Liver (tissue), 8 donors: ENCODE measurements at regions not wholly inside any gene's neighbourhood (a gene's known extent, or its start where the extent isn't known, plus 50 kb on each side); places are given as distances from the start of the nearest gene placed in this dataset.

Experiments
- DNase-seq: peaks from one replicate; pipeline ENCODE4 v3.0.0-alpha.2; 2017; ENCODE audit warnings: low spot score
- H3K27ac ChIP-seq, 2 donors: one replicate each; pipeline ENCODE4 v1.7.0; 2013; ENCODE audit warnings: inconsistent platforms in 2 of 2, low read length in 2 of 2, control low read depth in 1 of 2, low read depth in 1 of 2, mild to moderate bottlenecking in 1 of 2
- H3K27me3 ChIP-seq, 4 donors: one replicate each; pipeline versions ENCODE4 v1.6.1 to v1.7.0; 2013; ENCODE audit warnings: low read length in 3 of 4, inconsistent platforms in 1 of 4, mild to moderate bottlenecking in 1 of 4, moderate library complexity in 1 of 4; ENCODE audit not compliant: control insufficient read depth in 4 of 4, insufficient read depth in 4 of 4
- H3K36me3 ChIP-seq, 4 donors: one replicate each; pipeline versions ENCODE4 v1.6.1 to v1.7.0; 2013; ENCODE audit warnings: low read length in 3 of 4, mild to moderate bottlenecking in 3 of 4, low read depth in 1 of 4, moderate library complexity in 1 of 4; ENCODE audit not compliant: control insufficient read depth in 4 of 4, insufficient read depth in 3 of 4
- H3K4me1 ChIP-seq, 4 donors: one replicate each; pipeline versions ENCODE4 v1.6.1 to v1.7.0; 2013; ENCODE audit warnings: low read length in 3 of 4, mild to moderate bottlenecking in 3 of 4, moderate library complexity in 1 of 4; ENCODE audit not compliant: control insufficient read depth in 4 of 4, insufficient read depth in 4 of 4
- H3K4me3 ChIP-seq, 3 donors: one replicate each; pipeline versions ENCODE4 v1.6.1 to v1.7.0; 2013; ENCODE audit warnings: low read length in 3 of 3, control low read depth in 1 of 3, low read depth in 1 of 3, mild to moderate bottlenecking in 1 of 3
- H3K9ac ChIP-seq, 2 donors: one replicate each; pipeline ENCODE4 v1.7.0; 2013; ENCODE audit warnings: low read length in 2 of 2, mild to moderate bottlenecking in 2 of 2, moderate library complexity in 2 of 2, control low read depth in 1 of 2, low read depth in 1 of 2
- H3K9me3 ChIP-seq, 4 donors: one replicate each; pipeline versions ENCODE4 v1.6.1 to v1.7.0; 2013; ENCODE audit warnings: low read length in 3 of 4; ENCODE audit not compliant: control insufficient read depth in 4 of 4
- EGR1 ChIP-seq, 2 donors: IDR thresholded peaks; 2 replicates each; pipeline ENCODE4 v1.6.1; 2016 to 2018; ENCODE audit warnings: antibody characterized with exemption in 2 of 2, low read depth in 2 of 2
- FOXA1 ChIP-seq: IDR thresholded peaks from 2 replicates; pipeline ENCODE4 v1.6.1; 2016; ENCODE audit warnings: antibody characterized with exemption
- FOXA2 ChIP-seq: IDR thresholded peaks from 2 replicates; pipeline ENCODE4 v1.6.1; 2016; ENCODE audit warnings: antibody characterized with exemption
- GABPA ChIP-seq, 2 donors: IDR thresholded peaks in 1 of 2; conservative IDR thresholded peaks in 1 of 2; 2 replicates each; pipeline ENCODE4 v1.6.1; 2016; ENCODE audit warnings: antibody characterized with exemption in 2 of 2, mild to moderate bottlenecking in 1 of 2, moderate library complexity in 1 of 2
- HNF4A ChIP-seq, 2 donors: conservative IDR thresholded peaks; 2 replicates each; pipeline ENCODE4 v1.6.1; 2016; ENCODE audit warnings: antibody characterized with exemption in 2 of 2, mild to moderate bottlenecking in 2 of 2
- HNF4G ChIP-seq: IDR thresholded peaks from 2 replicates; pipeline ENCODE4 v1.6.1; 2016; ENCODE audit warnings: antibody characterized with exemption
- JUND ChIP-seq, 2 donors: IDR thresholded peaks; 2 replicates each; pipeline ENCODE4 v1.6.1; 2016; ENCODE audit warnings: antibody characterized with exemption in 2 of 2
- NR2F2 ChIP-seq: IDR thresholded peaks from 2 replicates; pipeline ENCODE4 v1.6.1; 2016; ENCODE audit warnings: antibody characterized with exemption
- RAD21 ChIP-seq, 2 donors: IDR thresholded peaks; 2 replicates each; pipeline ENCODE4 v1.6.1; 2016; ENCODE audit warnings: antibody characterized with exemption in 2 of 2, mild to moderate bottlenecking in 2 of 2
- RXRA ChIP-seq, 2 donors: IDR thresholded peaks; 2 replicates each; pipeline ENCODE4 v1.6.1; 2017 to 2018; ENCODE audit warnings: antibody characterized with exemption in 2 of 2, mild to moderate bottlenecking in 1 of 2
- SP1 ChIP-seq: IDR thresholded peaks from 2 replicates; pipeline ENCODE4 v1.6.1; 2018; ENCODE audit warnings: antibody characterized with exemption, mild to moderate bottlenecking
- TAF1 ChIP-seq: conservative IDR thresholded peaks from 2 replicates; pipeline ENCODE4 v1.6.1; 2016; ENCODE audit warnings: antibody characterized with exemption, mild to moderate bottlenecking
- YY1 ChIP-seq: IDR thresholded peaks from 2 replicates; pipeline ENCODE4 v1.6.1; 2016; ENCODE audit warnings: antibody characterized with exemption, mild to moderate bottlenecking
- WGBS: extraction: QIAGEN DNeasy Blood & Tissue Kit; methylation state at CpG from one replicate; pipeline ENCODE4 v1.1.7; 2013; 5-methylcytosine and 5-hydroxymethylcytosine counted together
- TF ChIP-seq, protein P1 (sequence below): IDR thresholded peaks from 2 replicates; pipeline ENCODE4 v1.6.1; 2016; ENCODE audit warnings: antibody characterized with exemption
- TF ChIP-seq, protein P2 (sequence below): IDR thresholded peaks from 2 replicates; pipeline ENCODE4 v1.6.1; 2016; ENCODE audit warnings: antibody characterized with exemption
- TF ChIP-seq, protein P3 (sequence below): fragments of 150-350 bp; IDR thresholded peaks from 2 replicates; pipeline ENCODE4 v1.5.1; 2017; ENCODE audit warnings: improper control_type of control experiment, low read depth, low read length; ENCODE audit not compliant: missing input control
- TF ChIP-seq, protein P4 (sequence below): IDR thresholded peaks from 2 replicates; pipeline ENCODE4 v1.6.1; 2016; ENCODE audit warnings: antibody characterized with exemption, mild to moderate bottlenecking
- TF ChIP-seq, protein P5 (sequence below): IDR thresholded peaks from 2 replicates; pipeline ENCODE4 v1.6.1; 2016; ENCODE audit warnings: antibody characterized with exemption
- donor health status: healthy.
- donor health status: healthy.
- donor health status: healthy.
- donor health status: healthy.
- donor health status: healthy.

DNA sequence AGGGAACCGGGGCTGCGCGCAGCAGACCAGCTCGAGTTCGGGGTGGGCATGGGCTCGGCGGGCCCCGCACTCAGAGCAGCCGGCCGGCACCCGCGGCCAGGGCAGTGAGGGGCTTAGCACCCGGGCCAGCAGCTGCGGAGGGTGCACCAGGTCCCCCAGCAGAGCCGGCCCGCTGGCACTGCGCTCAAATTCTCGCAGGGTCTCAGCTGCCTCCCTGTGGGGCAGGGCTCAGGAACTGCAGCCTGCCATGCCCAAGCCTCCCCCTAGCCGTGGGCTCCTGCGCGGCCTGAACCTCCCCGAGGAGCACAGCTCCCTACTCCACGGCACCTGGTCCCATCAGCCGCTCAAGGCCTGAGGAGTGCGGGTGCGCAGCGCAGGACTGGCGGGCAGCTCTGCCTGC lies 172.9 kb upstream of the SLC30A5 start:
- no peak overlapping the region for H3K4me3 ChIP-seq
- no peak overlapping the region for H3K9ac ChIP-seq
- TF ChIP-seq FOXA2 (no peak), FOXA1 (no peak), HNF4A (conservative IDR thresholded peaks at IDR 0.05) (no peak), EGR1 (IDR thresholded peaks at IDR 0.05; ENCODE audit: low read depth in 2 of 2) (no peak), RXRA (IDR thresholded peaks at IDR 0.05) (no peak), RAD21 (IDR thresholded peaks at IDR 0.05) (no peak), YY1 (no peak), TAF1 (no peak), NR2F2 (no peak), JUND (IDR thresholded peaks at IDR 0.05) (no peak), GABPA (IDR thresholded peaks at IDR 0.05 in 1 of 2, conservative IDR thresholded peaks at IDR 0.05 in 1 of 2) (no peak), HNF4G (no peak), SP1 (no peak)
- TF ChIP-seq, protein P1, sequence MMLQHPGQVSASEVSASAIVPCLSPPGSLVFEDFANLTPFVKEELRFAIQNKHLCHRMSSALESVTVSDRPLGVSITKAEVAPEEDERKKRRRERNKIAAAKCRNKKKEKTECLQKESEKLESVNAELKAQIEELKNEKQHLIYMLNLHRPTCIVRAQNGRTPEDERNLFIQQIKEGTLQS = no peak
- TF ChIP-seq, protein P2, sequence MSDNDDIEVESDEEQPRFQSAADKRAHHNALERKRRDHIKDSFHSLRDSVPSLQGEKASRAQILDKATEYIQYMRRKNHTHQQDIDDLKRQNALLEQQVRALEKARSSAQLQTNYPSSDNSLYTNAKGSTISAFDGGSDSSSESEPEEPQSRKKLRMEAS = no peak
- TF ChIP-seq, protein P3, sequence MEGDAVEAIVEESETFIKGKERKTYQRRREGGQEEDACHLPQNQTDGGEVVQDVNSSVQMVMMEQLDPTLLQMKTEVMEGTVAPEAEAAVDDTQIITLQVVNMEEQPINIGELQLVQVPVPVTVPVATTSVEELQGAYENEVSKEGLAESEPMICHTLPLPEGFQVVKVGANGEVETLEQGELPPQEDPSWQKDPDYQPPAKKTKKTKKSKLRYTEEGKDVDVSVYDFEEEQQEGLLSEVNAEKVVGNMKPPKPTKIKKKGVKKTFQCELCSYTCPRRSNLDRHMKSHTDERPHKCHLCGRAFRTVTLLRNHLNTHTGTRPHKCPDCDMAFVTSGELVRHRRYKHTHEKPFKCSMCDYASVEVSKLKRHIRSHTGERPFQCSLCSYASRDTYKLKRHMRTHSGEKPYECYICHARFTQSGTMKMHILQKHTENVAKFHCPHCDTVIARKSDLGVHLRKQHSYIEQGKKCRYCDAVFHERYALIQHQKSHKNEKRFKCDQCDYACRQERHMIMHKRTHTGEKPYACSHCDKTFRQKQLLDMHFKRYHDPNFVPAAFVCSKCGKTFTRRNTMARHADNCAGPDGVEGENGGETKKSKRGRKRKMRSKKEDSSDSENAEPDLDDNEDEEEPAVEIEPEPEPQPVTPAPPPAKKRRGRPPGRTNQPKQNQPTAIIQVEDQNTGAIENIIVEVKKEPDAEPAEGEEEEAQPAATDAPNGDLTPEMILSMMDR = no peak
- TF ChIP-seq, protein P4, sequence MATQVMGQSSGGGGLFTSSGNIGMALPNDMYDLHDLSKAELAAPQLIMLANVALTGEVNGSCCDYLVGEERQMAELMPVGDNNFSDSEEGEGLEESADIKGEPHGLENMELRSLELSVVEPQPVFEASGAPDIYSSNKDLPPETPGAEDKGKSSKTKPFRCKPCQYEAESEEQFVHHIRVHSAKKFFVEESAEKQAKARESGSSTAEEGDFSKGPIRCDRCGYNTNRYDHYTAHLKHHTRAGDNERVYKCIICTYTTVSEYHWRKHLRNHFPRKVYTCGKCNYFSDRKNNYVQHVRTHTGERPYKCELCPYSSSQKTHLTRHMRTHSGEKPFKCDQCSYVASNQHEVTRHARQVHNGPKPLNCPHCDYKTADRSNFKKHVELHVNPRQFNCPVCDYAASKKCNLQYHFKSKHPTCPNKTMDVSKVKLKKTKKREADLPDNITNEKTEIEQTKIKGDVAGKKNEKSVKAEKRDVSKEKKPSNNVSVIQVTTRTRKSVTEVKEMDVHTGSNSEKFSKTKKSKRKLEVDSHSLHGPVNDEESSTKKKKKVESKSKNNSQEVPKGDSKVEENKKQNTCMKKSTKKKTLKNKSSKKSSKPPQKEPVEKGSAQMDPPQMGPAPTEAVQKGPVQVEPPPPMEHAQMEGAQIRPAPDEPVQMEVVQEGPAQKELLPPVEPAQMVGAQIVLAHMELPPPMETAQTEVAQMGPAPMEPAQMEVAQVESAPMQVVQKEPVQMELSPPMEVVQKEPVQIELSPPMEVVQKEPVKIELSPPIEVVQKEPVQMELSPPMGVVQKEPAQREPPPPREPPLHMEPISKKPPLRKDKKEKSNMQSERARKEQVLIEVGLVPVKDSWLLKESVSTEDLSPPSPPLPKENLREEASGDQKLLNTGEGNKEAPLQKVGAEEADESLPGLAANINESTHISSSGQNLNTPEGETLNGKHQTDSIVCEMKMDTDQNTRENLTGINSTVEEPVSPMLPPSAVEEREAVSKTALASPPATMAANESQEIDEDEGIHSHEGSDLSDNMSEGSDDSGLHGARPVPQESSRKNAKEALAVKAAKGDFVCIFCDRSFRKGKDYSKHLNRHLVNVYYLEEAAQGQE = no peak
- H3K27me3 ChIP-seq = no peaks in the 10 kb centered on the region
- H3K4me1 ChIP-seq = peaks cover 0 to 4% (median 2%) of the 10 kb centered on the region in 4 donors
- no peaks in the 10 kb centered on the region for H3K36me3 ChIP-seq
- 97% methylated on average over 28 of the region's 28 CpGs for WGBS
- no peak overlapping the region for H3K27ac ChIP-seq
- no peak for DNase-seq
- no peaks in the 10 kb centered on the region for H3K9me3 ChIP-seq

DNA sequence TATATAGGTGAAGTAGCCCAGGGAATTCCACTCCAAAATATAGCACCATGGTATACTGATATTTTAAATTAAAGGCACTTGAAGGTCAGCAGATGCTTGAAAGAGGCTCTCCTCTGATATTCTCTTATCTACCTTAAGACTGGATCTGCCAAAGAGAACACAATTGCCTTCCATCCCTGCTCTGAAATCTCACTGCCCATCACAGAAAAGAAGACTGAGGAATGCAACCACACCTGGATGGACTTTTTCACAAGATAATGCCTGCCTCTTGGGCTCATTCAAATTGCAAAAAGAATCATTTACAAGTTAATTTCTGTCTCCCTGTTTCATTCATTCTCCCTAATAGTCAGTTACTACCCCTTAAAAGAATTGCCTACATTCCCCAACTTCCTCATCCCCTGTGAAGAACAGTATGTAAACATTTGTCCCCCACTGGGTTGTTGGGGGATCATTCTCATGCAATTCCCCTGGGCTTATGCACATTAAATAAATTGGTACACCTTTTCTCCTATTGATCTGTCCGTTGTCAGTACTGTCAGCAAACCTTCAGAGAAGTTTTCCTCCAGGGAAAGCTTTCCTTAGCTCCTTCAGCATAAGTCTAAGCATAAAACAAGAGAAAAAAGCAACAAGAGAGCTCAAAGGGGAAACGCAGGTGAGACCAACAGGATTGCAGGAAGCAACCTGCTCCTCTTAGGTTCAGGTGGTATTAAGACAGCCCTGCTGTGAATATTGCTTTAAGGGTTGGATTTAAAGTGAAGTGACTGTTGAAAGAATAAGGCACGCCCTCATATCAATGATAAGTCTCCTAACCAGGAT lies 171.4 kb upstream of the SLC30A5 start:
- H3K27me3 ChIP-seq = no peaks in the 10 kb centered on the region
- no peaks in the 10 kb centered on the region for H3K9me3 ChIP-seq
- no peak overlapping the region for H3K4me3 ChIP-seq
- DNase-seq = no peak
- no peaks in the 10 kb centered on the region for H3K36me3 ChIP-seq
- 79% methylated on average over 3 of the region's 3 CpGs for WGBS
- H3K27ac ChIP-seq = no peak overlapping the region
- H3K4me1 ChIP-seq = peaks cover 0 to 4% (median 2%) of the 10 kb centered on the region in 4 donors
- no peak overlapping the region for H3K9ac ChIP-seq
- TF ChIP-seq FOXA2 (no peak), YY1 (no peak), JUND (IDR thresholded peaks at IDR 0.05) (no peak), HNF4A (conservative IDR thresholded peaks at IDR 0.05) (no peak), GABPA (IDR thresholded peaks at IDR 0.05 in 1 of 2, conservative IDR thresholded peaks at IDR 0.05 in 1 of 2) (no peak), NR2F2 (no peak), RXRA (IDR thresholded peaks at IDR 0.05) (no peak), FOXA1 (no peak), EGR1 (IDR thresholded peaks at IDR 0.05; ENCODE audit: low read depth in 2 of 2) (no peak), SP1 (no peak)
- TF ChIP-seq, protein P4 = no peak
- TF ChIP-seq, protein P2 = no peak
- TF ChIP-seq, protein P5, sequence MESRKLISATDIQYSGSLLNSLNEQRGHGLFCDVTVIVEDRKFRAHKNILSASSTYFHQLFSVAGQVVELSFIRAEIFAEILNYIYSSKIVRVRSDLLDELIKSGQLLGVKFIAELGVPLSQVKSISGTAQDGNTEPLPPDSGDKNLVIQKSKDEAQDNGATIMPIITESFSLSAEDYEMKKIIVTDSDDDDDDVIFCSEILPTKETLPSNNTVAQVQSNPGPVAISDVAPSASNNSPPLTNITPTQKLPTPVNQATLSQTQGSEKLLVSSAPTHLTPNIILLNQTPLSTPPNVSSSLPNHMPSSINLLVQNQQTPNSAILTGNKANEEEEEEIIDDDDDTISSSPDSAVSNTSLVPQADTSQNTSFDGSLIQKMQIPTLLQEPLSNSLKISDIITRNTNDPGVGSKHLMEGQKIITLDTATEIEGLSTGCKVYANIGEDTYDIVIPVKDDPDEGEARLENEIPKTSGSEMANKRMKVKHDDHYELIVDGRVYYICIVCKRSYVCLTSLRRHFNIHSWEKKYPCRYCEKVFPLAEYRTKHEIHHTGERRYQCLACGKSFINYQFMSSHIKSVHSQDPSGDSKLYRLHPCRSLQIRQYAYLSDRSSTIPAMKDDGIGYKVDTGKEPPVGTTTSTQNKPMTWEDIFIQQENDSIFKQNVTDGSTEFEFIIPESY = no peak
